SK-N-MC (cell line): ENCODE measurements at regions not wholly inside any gene's neighbourhood (a gene's known extent, or its start where the extent isn't known, plus 50 kb on each side); places are given as distances from the start of the nearest gene placed in this dataset.

ENCODE experiments used
- DNase-seq: peaks from one replicate; pipeline ENCODE4 v3.0.0-alpha.2; 2011; ENCODE audit warnings: low read depth, low spot score
- H3K27ac ChIP-seq: fragments of 200-600 bp; sonication (generic); 2 replicates; pipeline ENCODE4 v1.5.1; 2016; ENCODE audit warnings: mixed run types
- H3K36me3 ChIP-seq: fragments of 200-600 bp; sonication (generic); 2 replicates; pipeline ENCODE4 v1.6.1; 2017; ENCODE audit warnings: antibody characterized with exemption, low read length, mixed read lengths; ENCODE audit not compliant: insufficient read depth
- H3K4me3 ChIP-seq: fragments of 200-600 bp; sonication (generic); 2 replicates; pipeline ENCODE4 v1.5.1; 2016
- H3K9ac ChIP-seq: fragments of 200-600 bp; sonication (generic); 2 replicates; pipeline ENCODE4 v1.8.0; 2017; ENCODE audit warnings: mixed run types, mixed read lengths; ENCODE audit not compliant: insufficient read length
- H3K9me3 ChIP-seq: fragments of 200-600 bp; sonication (generic); 2 replicates; pipeline ENCODE4 v1.6.1; 2017; ENCODE audit warnings: low read depth, mild to moderate bottlenecking, antibody characterized with exemption, low read length, moderate library complexity, mixed read lengths
- EZH2 ChIP-seq: fragments of 200-600 bp; sonication (generic); IDR thresholded peaks from one replicate; pipeline ENCODE4 v1.6.1; 2017; ENCODE audit warnings: antibody characterized with exemption
- FOXP2 ChIP-seq: optimal IDR thresholded peaks from 2 replicates; pipeline ENCODE3; 2011; ENCODE audit warnings: mild to moderate bottlenecking, moderate library complexity; ENCODE audit not compliant: insufficient read depth; ENCODE audit errors: extremely low read length, control extremely low read depth
- POLR2AphosphoS5 ChIP-seq: IDR thresholded peaks from 2 replicates; pipeline ENCODE4 v1.6.1; 2012; ENCODE audit warnings: mild to moderate bottlenecking, low read depth, low read length, borderline replicate concordance

GRCh38 chrX:138294951-138295350, 416.6 kb downstream of the FGF13 start:
- H3K9ac ChIP-seq: no peak overlapping the region
- H3K36me3 ChIP-seq: no peaks in the 10 kb centered on the region
- no peak overlapping the region for H3K4me3 ChIP-seq
- no peaks in the 10 kb centered on the region for H3K9me3 ChIP-seq
- H3K27ac ChIP-seq: no peak overlapping the region
- no peak for TF ChIP-seq POLR2AphosphoS5
- TF ChIP-seq FOXP2: no peak
- TF ChIP-seq EZH2: no peak
- no peak for DNase-seq

- Histone ChIP-seq H3K4me3 (no peak overlapping the region), H3K9me3 (no peaks in the 10 kb centered on the region), H3K9ac (no peak overlapping the region), H3K27ac (no peak overlapping the region), H3K36me3 (no peaks in the 10 kb centered on the region)
- DNase-seq: no peak
- TF ChIP-seq POLR2AphosphoS5 (no peak), FOXP2 (no peak), EZH2 (no peak)
These were observed 413.2 kb downstream of the FGF13 start for GRCh38 chrX:138298268-138298667.

- no peak overlapping the region for H3K9ac ChIP-seq
- no peak overlapping the region for H3K4me3 ChIP-seq
- H3K27ac ChIP-seq: no peak overlapping the region
- H3K36me3 ChIP-seq: no peaks in the 10 kb centered on the region
- no peak for DNase-seq
- TF ChIP-seq POLR2AphosphoS5: no peak
- TF ChIP-seq EZH2: no peak
- no peak for TF ChIP-seq FOXP2
- no peaks in the 10 kb centered on the region for H3K9me3 ChIP-seq
These were observed 365.7 kb downstream of the FGF13 start for GRCh38 chrX:138345801-138346200.

- Histone ChIP-seq H3K9ac (no peak overlapping the region), H3K9me3 (no peaks in the 10 kb centered on the region), H3K27ac (no peak overlapping the region), H3K36me3 (no peaks in the 10 kb centered on the region), H3K4me3 (no peak overlapping the region)
- DNase-seq: no peak
- TF ChIP-seq EZH2: no peak
- TF ChIP-seq FOXP2: no peak
- TF ChIP-seq POLR2AphosphoS5: no peak
These were observed 362.2 kb downstream of the FGF13 start for GRCh38 chrX:138349351-138349750.

- no peak overlapping the region for H3K9ac ChIP-seq
- H3K27ac ChIP-seq: no peak overlapping the region
- no peak overlapping the region for H3K4me3 ChIP-seq
- TF ChIP-seq EZH2 (no peak), POLR2AphosphoS5 (no peak), FOXP2 (no peak)
- DNase-seq: no peak
- H3K36me3 ChIP-seq: no peaks in the 10 kb centered on the region
- H3K9me3 ChIP-seq: no peaks in the 10 kb centered on the region
These were observed 332.6 kb downstream of the FGF13 start for GRCh38 chrX:138378876-138379275.

GRCh38 chrX:138408101-138408500, 303.4 kb downstream of the FGF13 start:
- Histone ChIP-seq H3K4me3 (no peak overlapping the region), H3K27ac (no peak overlapping the region), H3K9ac (no peak overlapping the region), H3K36me3 (no peaks in the 10 kb centered on the region), H3K9me3 (no peaks in the 10 kb centered on the region)
- no peak for DNase-seq
- no peak for TF ChIP-seq EZH2
- no peak for TF ChIP-seq POLR2AphosphoS5
- TF ChIP-seq FOXP2: no peak

GRCh38 chrX:138411048-138411447, 300.5 kb downstream of the FGF13 start:
- Histone ChIP-seq H3K27ac (no peak overlapping the region), H3K36me3 (no peaks in the 10 kb centered on the region), H3K4me3 (no peak overlapping the region), H3K9ac (no peak overlapping the region), H3K9me3 (no peaks in the 10 kb centered on the region)
- DNase-seq: no peak
- TF ChIP-seq EZH2 (no peak), POLR2AphosphoS5 (no peak), FOXP2 (no peak)
